DMS53 (cell line): ENCODE measurements at regions not wholly inside any gene's neighbourhood (a gene's known extent, or its start where the extent isn't known, plus 50 kb on each side); places are given as distances from the start of the nearest gene placed in this dataset.

ENCODE experiments used
- DNase-seq: peaks from one replicate; lab custom pipeline; 2025; lab: John Stamatoyannopoulos, UW

GRCh38 chr19:34109596-34109995 lies 62.7 kb upstream of the LSM14A start:
- no peak for DNase-seq

GRCh38 chr19:34118879-34119748 lies 53.2 kb upstream of the LSM14A start:
- DNase-seq: no peak

GRCh38 chr19:34120141-34120540 lies 52.2 kb upstream of the LSM14A start:
- no peak for DNase-seq

GRCh38 chr19:34120846-34121639 lies 51.3 kb upstream of the LSM14A start:
- peak; percentile 37 for DNase-seq
